Epithelial cell of esophagus (primary cell): ENCODE measurements at regions not wholly inside any gene's neighbourhood (a gene's known extent, or its start where the extent isn't known, plus 50 kb on each side); places are given as distances from the start of the nearest gene placed in this dataset.
"Not testable (repeated sequence)": the region's sequence is repeated elsewhere in the genome, so short reads cannot be mapped to it uniquely, and the experiment has no call there.

Source experiments
- DNase-seq: peaks from one replicate; pipeline ENCODE4 v3.0.0; 2010; ENCODE audit warnings: low read depth
- H3K4me3 ChIP-seq: 2 replicates; pipeline ENCODE4 v1.5.1; 2011; ENCODE audit warnings: mild to moderate bottlenecking, low read length, control low read depth
- CTCF ChIP-seq: IDR thresholded peaks from 2 replicates; pipeline ENCODE4 v1.5.1; 2011; ENCODE audit warnings: low read depth, mild to moderate bottlenecking, low read length, control low read depth, inconsistent platforms; ENCODE audit not compliant: insufficient read depth; ENCODE audit errors: missing control alignments

DNA sequence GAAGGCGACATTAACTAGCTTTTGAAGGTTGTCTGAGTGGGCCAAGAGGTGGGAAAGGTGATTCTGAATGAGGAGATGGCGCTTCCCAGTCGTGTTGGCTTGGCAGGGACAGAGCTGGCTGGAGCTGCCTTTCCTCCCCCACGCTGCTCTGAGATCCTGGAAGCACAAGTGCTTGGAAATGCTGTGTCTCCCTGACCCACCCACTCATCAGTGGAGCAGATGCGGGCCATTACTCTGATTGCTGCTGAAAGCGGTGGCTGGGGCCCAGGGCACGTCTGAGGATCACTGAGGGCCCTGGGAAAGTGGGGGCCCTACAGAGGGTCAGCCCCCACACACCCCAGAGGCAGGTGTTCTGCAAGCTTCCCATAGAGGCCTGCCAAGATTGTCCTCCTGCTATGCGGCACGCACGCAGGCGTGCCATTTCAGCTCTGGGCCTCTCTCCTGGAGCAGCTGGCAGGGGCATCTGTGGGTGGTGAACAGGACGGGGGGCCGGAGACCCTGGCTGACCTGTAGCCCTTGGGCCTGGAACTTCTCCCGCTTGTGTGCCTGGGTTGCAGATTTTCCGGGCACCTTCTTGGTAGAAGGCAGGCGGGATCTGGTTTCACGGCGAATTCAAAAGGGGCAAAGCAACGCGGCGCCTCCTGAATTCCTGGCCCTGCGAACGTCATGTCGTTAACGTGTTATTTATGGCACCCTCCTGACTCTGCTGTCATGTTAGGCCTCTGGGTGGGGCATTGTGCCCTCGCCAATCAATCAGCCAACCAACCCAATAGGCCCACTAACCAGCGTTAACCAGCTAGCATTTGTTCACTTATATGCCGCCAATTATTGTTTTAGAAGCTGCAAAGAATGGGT, 133.8 kb upstream of the TBX3 start:
- TF ChIP-seq CTCF, result no peak
- no peak overlapping the region for H3K4me3 ChIP-seq
- no peak for DNase-seq

DNA sequence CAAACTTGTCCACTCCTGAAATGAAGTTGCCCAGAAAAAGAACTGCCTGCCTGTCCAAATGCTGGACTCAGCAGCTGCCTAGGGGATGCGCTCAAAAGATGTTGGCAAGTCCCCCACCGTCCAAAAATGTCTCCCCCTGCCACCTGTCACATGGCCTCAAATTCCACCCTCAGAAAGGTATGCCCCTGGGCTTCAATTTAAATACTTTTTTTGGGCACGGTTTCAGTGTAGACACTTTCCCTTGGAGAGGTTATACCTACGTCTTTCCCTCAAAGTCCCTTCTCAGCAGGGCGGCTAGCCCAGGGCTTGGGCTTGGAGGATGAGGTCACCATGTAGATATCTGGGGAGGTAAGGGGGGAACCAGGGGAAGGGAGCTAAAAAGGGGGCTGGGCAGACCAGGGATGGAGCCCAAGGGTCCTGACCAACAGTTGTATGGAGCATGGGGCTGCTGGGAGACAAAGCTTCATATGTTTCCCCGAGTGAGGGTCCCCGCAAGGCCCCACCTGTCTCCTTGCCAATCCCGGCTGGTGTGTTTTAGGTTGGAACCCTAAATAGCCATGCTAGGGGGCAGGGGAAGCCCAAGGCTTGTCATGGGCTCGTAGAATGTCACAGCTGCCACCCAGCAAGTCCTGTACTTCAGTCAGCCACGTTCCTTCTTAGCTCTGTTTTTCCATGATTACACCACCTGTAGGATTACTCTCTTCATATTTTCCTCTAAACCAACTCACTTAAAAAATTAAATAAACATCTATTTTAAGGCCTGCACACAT, 131.2 kb upstream of the TBX3 start:
- TF ChIP-seq CTCF, result no peak
- DNase-seq, result no peak
- no peak overlapping the region for H3K4me3 ChIP-seq

DNA sequence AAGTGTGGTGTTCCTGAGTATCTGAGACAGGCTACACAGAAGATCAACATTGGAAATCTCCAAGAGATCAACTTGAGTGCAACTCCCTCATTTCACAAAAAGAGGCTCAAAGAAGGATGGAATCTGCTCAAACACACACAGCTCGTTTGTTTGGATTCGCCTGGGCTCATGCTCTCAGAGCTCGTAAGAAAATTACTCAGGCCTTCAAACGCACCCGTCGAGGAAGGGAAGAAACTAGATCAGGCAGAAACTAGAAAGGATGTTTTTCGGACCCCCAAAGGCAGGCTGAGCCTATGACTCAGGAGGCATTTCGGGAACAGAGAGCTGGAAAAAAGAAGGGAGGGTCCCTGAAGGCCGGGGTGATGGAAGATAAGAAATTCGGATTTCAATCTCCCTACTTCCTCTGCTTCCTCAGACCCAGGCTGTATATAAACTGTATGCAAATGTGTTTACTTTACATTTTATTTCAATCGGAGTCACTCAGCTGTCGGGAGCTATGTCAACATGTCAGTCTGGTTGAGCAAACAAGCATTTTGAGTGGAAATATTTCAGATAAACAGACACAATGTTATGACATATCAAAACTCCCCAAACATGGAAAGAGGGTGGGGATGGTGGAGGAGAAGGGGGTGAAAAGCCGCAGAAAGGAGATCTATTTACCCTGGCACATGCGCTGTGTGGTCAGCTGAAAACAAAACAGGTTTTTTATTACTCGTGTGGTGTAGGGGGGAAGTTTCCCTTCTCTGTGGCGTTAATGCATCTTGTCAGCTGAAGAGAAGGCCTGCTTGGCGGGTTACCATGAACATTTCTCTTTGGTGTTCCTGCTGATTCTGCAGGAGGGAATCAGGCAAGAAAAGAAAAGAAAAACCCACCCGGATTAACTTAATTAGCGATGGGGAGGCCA, 129.1 kb upstream of the TBX3 start:
- no peak for DNase-seq
- no peak overlapping the region for H3K4me3 ChIP-seq
- no peak for TF ChIP-seq CTCF

DNA sequence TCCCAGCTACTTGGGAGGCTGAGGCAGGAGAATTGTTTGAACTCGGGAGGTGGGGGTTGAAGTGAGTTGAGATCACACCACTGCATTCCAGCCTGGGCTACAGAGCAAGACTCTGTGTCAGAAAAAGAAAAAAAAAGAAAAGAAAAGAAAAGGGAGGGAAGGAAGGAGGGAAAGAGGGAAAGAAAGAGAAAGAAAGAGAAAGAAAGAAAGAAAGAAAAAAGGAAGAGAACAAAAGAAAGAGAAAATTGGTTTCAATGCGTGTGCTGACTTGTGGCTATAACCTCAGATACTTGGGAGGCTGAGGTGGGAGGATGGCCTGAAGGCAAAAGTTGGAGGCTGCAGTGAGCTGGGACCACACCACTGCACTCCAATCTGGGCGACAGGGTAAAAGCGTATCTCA, 128.4 kb upstream of the TBX3 start:
- no peak overlapping the region for H3K4me3 ChIP-seq
- no peak for TF ChIP-seq CTCF
- no peak for DNase-seq

GRCh38 chr12:114809097-114809496, 125.1 kb upstream of the TBX3 start:
- H3K4me3 ChIP-seq, result no peak overlapping the region
- DNase-seq, result no peak
- no peak for TF ChIP-seq CTCF

- DNase-seq, H3K4me3 ChIP-seq: not testable (repeated sequence)
Observed at GRCh38 chr12:114801381-114801780, 117.4 kb upstream of the TBX3 start.

- not testable (repeated sequence) for DNase-seq, H3K4me3 ChIP-seq
Observed at GRCh38 chr12:114800566-114800965, 116.6 kb upstream of the TBX3 start.
